ENCODE measurements at regions not wholly inside any gene's neighbourhood (a gene's known extent, or its start where the extent isn't known, plus 50 kb on each side); places are given as distances from the start of the nearest gene placed in this dataset.
"Not testable (repeated sequence)": the region's sequence is repeated elsewhere in the genome, so short reads cannot be mapped to it uniquely, and the experiment has no call there.

GRCh38 chr9:62798884-62799850 is 1609.3 kb downstream of the SPATA31A7 start:
- DNase-seq, result peak; percentile 48

- DNase-seq, result peak; percentile 47
Observed at GRCh38 chr9:62799851-62800371, 1610.1 kb downstream of the SPATA31A7 start.

- peak; percentile 41 for DNase-seq
Observed at GRCh38 chr9:62800451-62801371, 1610.9 kb downstream of the SPATA31A7 start.

GRCh38 chr9:62801372-62801811 is 1611.6 kb downstream of the SPATA31A7 start:
- DNase-seq, result not testable (repeated sequence)

GRCh38 chr9:62801961-62802718 is 1612.3 kb downstream of the SPATA31A7 start:
- DNase-seq, result peak; percentile 79

GRCh38 chr9:62802719-62803079 is 1612.9 kb downstream of the SPATA31A7 start:
- not testable (repeated sequence) for DNase-seq

GRCh38 chr9:62803099-62803498 is 1613.3 kb downstream of the SPATA31A7 start:
- not testable (repeated sequence) for DNase-seq

- not testable (repeated sequence) for DNase-seq
Observed at GRCh38 chr9:62804314-62804713, 1614.5 kb downstream of the SPATA31A7 start.

- DNase-seq, result not testable (repeated sequence)
Observed at GRCh38 chr9:62807424-62807823, 1617.6 kb downstream of the SPATA31A7 start.

GRCh38 chr9:62808081-62808480 is 1618.2 kb downstream of the SPATA31A7 start:
- DNase-seq, result not testable (repeated sequence)

- not testable (repeated sequence) for DNase-seq
Observed at GRCh38 chr9:62810318-62810717, 1620.5 kb downstream of the SPATA31A7 start.

- DNase-seq, result not testable (repeated sequence)
Observed at GRCh38 chr9:62810811-62811315, 1621.0 kb downstream of the SPATA31A7 start.

- DNase-seq, result not testable (repeated sequence)
Observed at GRCh38 chr9:62815436-62815835, 1625.6 kb downstream of the SPATA31A7 start.

GRCh38 chr9:62816331-62816730 is 1626.5 kb downstream of the SPATA31A7 start:
- DNase-seq, result not testable (repeated sequence)

- not testable (repeated sequence) for DNase-seq
Observed at GRCh38 chr9:62817214-62817613, 1627.4 kb downstream of the SPATA31A7 start.

- not testable (repeated sequence) for DNase-seq
Observed at GRCh38 chr9:62822185-62822584, 1632.3 kb downstream of the SPATA31A7 start.

- not testable (repeated sequence) for DNase-seq
Observed at GRCh38 chr9:62827957-62828907, 1638.4 kb downstream of the SPATA31A7 start.

GRCh38 chr9:62830829-62831459 is 1641.1 kb downstream of the SPATA31A7 start:
- DNase-seq, result not testable (repeated sequence)

- DNase-seq, result not testable (repeated sequence)
Observed at GRCh38 chr9:62833323-62834200, 1643.7 kb downstream of the SPATA31A7 start.
